Activated CD4-positive, alpha-beta memory T cell treated with anti-CD3 and anti-CD28 coated beads, Interleukin-2, amount 10 ng/mL, durations not matched to agents 7 days and 5 days (primary cell): ENCODE measurements at regions not wholly inside any gene's neighbourhood (a gene's known extent, or its start where the extent isn't known, plus 50 kb on each side); places are given as distances from the start of the nearest gene placed in this dataset.
A peak's percentile ranks its signal among the peaks of the same experiment; 100 is the strongest.

Experiments
- CTCF ChIA-PET: fragments of 350-600 bp; sonication (Branson Sonifier 250); formaldehyde crosslinking; loops from one replicate; lab custom pipeline; 2021; ENCODE audit warnings: antibody characterized with exemption, inconsistent platforms; lab: Charles Lee
- POLR2A ChIA-PET: fragments of 350-600 bp; sonication (Branson Sonifier 250); formaldehyde crosslinking; loops from one replicate; lab custom pipeline; 2021; ENCODE audit warnings: antibody characterized with exemption; lab: Charles Lee
- DNase-seq: peaks from one replicate; pipeline ENCODE4 v3.0.0-alpha.2; 2020
- H3K27ac Mint-ChIP-seq: one replicate; pipeline ENCODE4 v1.8.0; 2021; ENCODE audit warnings: mild to moderate bottlenecking, mixed read lengths
- H3K27me3 Mint-ChIP-seq: one replicate; pipeline ENCODE4 v1.8.0; 2021; ENCODE audit warnings: mixed read lengths
- H3K36me3 Mint-ChIP-seq: one replicate; pipeline ENCODE4 v1.8.0; 2021; ENCODE audit warnings: low read depth, mixed read lengths
- H3K4me1 Mint-ChIP-seq: one replicate; pipeline ENCODE4 v1.8.0; 2021; ENCODE audit warnings: mixed read lengths
- H3K4me3 Mint-ChIP-seq: one replicate; pipeline ENCODE4 v1.8.0; 2021; ENCODE audit warnings: mild to moderate bottlenecking, mixed read lengths
- H3K9me3 Mint-ChIP-seq: one replicate; pipeline ENCODE4 v1.8.0; 2021; ENCODE audit warnings: mixed read lengths

DNA sequence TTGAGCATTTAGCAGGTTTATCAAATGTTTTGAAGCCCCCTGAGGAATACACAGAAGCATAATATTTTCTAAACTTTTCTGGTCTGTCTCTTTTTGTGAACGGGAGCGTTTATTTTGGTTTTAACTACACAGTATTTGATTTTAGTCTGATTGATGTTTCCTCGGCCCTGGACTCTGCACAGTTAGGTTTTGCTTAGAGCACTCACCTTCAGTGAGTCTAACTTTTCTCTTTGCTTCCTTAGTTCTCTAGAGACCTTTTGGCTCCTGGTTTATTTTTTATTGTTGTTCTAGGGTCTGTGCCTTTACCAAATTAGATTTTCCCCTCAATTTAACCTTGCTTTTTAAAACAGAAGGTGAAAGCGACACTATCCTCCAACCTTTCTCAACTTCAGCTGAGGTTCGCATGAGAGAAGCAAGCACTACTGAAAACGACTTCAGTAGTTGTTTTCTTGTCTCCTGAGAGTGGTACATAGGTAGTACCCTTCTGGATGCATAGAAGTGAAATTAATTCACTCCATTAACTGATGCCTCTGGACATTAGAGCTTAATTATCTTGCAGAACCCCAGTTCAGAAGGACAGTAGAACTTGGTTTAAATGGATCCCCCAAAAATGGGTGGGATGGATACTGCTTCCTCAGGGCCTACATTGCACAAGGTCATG, 166.7 kb upstream of the ELL2 start:
- Mint-ChIP-seq H3K4me1 (no peaks in the 10 kb centered on the region), H3K9me3 (no peaks in the 10 kb centered on the region), H3K36me3 (no peaks in the 10 kb centered on the region), H3K27ac (no peak overlapping the region), H3K27me3 (peaks cover 6% of the 10 kb centered on the region), H3K4me3 (no peak overlapping the region)
- POLR2A ChIA-PET, result no interaction called here
- CTCF ChIA-PET, result no interaction called here
- DNase-seq, result no peak

DNA sequence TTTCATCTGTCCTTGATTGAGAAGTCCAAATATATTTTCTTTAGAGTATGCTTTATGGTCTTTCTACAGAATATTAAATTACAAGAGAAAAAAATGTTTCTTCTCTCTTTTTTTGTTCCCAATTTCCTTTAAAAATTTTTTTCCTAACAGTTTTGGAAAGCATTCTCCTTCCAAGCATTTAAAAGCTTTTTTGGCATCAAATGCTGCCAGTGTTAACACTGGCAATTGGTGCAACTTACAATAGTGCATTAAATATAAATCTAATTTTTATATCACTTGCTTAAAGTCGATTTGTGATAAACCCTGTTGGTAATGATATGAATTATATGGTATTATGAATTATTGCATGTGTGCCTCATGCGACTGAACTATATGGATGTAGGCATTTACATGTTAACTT, 165.9 kb upstream of the ELL2 start:
- Mint-ChIP-seq H3K27me3 (peaks cover 6% of the 10 kb centered on the region), H3K4me1 (no peaks in the 10 kb centered on the region), H3K9me3 (no peaks in the 10 kb centered on the region), H3K4me3 (no peak overlapping the region), H3K27ac (no peak overlapping the region), H3K36me3 (no peaks in the 10 kb centered on the region)
- POLR2A ChIA-PET, result no interaction called here
- CTCF ChIA-PET, result no interaction called here
- no peak for DNase-seq

DNA sequence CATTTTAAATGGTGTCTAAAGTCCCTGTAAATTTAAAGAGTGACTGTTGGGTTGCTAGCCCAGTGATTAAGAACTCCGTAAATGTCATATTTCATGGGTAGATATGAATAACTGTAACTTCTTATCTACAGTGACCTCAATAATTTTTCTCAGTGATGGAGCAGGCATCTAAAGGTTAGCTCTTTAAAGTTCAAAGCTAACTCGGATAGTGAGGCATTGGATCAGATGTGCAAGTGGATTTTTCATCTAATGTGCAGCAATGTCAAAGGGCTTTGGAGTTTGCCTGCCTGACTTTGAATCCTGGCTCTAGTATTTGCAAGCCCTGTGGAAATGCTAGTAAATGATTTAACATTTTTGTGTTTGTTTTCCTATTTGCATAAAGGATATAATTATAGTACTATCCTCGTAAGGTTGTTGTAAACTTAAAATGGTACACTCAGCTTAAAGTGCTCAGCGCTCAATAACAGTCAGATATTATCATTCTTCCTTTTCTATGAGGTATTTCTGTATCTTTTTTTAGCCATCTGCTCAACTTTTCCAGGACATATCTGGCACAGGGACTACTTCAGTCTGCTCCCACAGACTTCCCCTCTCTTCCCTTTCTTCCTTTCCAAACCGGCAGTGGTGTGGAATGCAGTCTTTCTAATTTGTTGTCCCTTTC, 163.7 kb upstream of the ELL2 start:
- no peak overlapping the region for H3K4me3 Mint-ChIP-seq
- no peaks in the 10 kb centered on the region for H3K4me1 Mint-ChIP-seq
- H3K9me3 Mint-ChIP-seq, result no peaks in the 10 kb centered on the region
- peaks cover 6% of the 10 kb centered on the region for H3K27me3 Mint-ChIP-seq
- ChIA-PET CTCF (no interaction called here), POLR2A (no interaction called here)
- H3K36me3 Mint-ChIP-seq, result no peaks in the 10 kb centered on the region
- DNase-seq, result no peak
- H3K27ac Mint-ChIP-seq, result no peak overlapping the region

DNA sequence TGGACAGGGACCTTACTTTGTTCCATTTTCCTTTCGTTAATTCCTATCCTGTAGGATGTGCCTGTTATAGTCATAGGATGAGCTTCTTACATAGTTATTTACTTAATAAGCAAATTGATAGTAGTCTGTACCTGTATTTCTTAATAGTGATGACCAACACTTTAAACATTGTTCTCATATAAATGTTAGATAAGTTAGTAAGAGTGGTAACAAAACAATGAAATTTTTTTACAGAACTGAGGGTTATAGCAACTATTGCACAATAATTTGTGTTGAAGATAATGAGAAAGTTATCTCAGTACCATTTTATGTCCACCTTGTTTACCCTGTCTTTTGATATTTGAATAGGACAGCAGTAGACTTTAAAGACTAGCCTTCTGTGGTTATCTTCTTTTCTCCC, 162.9 kb upstream of the ELL2 start:
- ChIA-PET POLR2A (no interaction called here), CTCF (no interaction called here)
- H3K4me3 Mint-ChIP-seq, result no peak overlapping the region
- DNase-seq, result no peak
- H3K27me3 Mint-ChIP-seq, result peaks cover 6% of the 10 kb centered on the region
- no peak overlapping the region for H3K27ac Mint-ChIP-seq
- no peaks in the 10 kb centered on the region for H3K9me3 Mint-ChIP-seq
- H3K36me3 Mint-ChIP-seq, result no peaks in the 10 kb centered on the region
- no peaks in the 10 kb centered on the region for H3K4me1 Mint-ChIP-seq

DNA sequence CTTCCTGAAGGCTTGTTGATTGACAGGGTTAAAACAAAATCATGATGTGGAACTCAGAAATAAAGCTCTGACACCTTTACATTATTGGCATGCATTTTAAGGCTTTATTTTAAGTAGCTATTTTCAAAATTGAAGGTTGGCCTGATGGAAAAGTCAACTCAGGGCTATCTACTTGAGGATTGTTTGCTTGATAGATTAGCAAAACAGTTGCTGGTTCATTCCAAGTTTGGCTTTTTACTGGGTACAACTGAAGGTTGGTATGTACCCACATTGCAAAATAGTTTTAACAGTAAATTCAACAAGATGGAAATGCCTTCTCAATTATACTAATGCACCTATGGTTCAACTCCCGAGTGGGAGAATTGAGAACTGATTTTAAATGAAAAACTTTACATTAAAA, 161.8 kb upstream of the ELL2 start:
- Mint-ChIP-seq H3K27me3 (peaks cover 6% of the 10 kb centered on the region), H3K4me1 (no peaks in the 10 kb centered on the region), H3K9me3 (no peaks in the 10 kb centered on the region), H3K27ac (no peak overlapping the region), H3K4me3 (no peak overlapping the region), H3K36me3 (no peaks in the 10 kb centered on the region)
- ChIA-PET POLR2A (no interaction called here), CTCF (no interaction called here)
- DNase-seq, result no peak

DNA sequence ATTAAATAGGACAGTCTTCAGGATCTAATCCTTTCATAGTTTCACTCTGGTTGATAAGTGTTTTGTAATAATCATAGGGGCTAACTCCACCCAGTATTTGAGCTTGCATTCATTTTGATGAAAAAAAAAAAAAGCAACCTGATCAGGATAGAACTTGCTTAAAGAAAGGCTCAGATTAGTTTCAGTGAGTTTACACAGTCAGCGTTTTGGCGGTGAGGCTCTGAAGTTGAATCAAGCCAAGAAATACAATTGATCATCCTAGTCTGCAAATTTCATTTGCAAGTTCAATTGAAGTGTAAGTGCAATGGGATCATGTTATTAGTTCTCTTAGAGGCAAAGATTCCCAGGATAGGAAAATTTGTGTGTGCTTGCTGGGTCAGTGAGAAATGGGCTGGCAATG, 159.7 kb upstream of the ELL2 start:
- no peaks in the 10 kb centered on the region for H3K9me3 Mint-ChIP-seq
- DNase-seq, result no peak
- peaks cover 6% of the 10 kb centered on the region for H3K27me3 Mint-ChIP-seq
- no peaks in the 10 kb centered on the region for H3K36me3 Mint-ChIP-seq
- no peak overlapping the region for H3K4me3 Mint-ChIP-seq
- no peaks in the 10 kb centered on the region for H3K4me1 Mint-ChIP-seq
- CTCF ChIA-PET, result interaction anchor here (0.7 kb wide), 1 partner anchor 213 kb away, joined by 3 read pairs; no protein-coding TSS in a partner anchor
- H3K27ac Mint-ChIP-seq, result no peak overlapping the region
- POLR2A ChIA-PET, result no interaction called here

DNA sequence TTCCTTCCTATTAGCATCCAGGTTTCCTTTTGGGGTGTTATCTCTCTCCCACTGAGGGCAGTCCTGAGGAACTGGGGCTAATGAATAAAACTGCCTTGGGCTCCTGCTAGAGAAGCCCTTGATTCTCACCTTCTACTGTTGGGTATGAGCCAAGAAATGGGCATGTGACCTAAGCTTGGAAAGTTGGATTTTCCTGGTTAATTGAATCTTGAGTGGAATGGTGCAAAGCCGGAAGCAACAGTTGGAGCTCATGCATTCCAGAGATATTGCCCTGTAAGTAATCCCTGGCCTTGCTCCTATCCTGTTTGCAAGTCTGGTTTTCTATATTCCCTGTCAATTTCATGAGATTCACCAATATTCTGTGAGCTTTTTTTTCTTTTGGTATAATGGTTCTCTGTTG, 158.5 kb upstream of the ELL2 start:
- H3K4me1 Mint-ChIP-seq, result peaks cover 8% of the 10 kb centered on the region
- no peaks in the 10 kb centered on the region for H3K36me3 Mint-ChIP-seq
- no peak overlapping the region for H3K4me3 Mint-ChIP-seq
- H3K27ac Mint-ChIP-seq, result no peak overlapping the region
- POLR2A ChIA-PET, result no interaction called here
- no peaks in the 10 kb centered on the region for H3K9me3 Mint-ChIP-seq
- peaks cover 2% of the 10 kb centered on the region for H3K27me3 Mint-ChIP-seq
- CTCF ChIA-PET, result no interaction called here
- DNase-seq, result no peak

DNA sequence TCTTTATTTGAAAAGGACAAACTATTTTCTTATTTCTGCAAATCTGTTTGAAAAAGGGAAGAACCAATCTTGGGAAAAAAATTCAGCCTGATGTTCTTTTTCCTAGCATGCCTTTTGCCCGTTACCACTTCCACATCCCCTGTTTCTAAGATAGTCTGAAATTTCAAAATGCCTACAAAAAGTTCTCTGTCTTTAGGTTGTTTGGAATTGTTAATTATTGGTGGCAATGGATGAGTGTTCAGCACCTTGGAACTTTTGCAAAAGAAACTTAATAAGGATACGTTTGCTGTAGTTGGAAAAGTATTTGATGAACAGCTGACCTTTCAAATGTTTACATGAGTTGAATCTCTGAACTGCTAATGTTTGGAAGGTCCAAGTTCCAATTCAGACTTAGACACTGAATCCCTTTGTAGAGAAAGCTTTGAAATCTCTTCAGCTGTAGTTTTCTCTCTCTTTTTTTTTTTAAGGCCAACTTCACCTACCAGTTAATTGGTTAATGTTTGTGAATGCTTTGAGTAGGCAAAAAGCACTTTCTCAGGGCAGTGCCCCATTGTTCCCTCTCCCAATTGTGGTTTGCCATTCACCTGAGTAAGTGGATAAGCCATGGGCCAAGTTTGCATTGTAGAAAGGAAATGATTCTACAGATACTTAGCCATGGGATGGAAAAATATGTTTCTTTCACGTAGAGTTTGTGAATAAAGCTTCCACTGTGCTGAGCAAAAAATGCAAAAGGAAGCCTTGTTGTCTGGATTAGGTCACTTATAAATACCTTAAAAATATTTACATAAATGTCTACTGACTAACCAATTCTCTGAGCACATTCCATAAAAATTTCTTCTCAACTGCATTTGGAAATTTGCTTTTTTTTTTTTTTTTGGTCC, 156.4 kb upstream of the ELL2 start:
- Mint-ChIP-seq H3K9me3 (no peaks in the 10 kb centered on the region), H3K4me3 (no peak overlapping the region), H3K36me3 (no peaks in the 10 kb centered on the region), H3K27me3 (no peaks in the 10 kb centered on the region), H3K27ac (no peak overlapping the region), H3K4me1 (peaks cover 28% of the 10 kb centered on the region)
- CTCF ChIA-PET, result interaction anchor here (0.6 kb wide), 1 partner anchor 407 kb away, joined by 3 read pairs; no protein-coding TSS in a partner anchor
- no peak for DNase-seq
- POLR2A ChIA-PET, result interaction anchor here (0.8 kb wide), 1 partner anchor 397 kb away, joined by 6 read pairs; no protein-coding TSS in a partner anchor

DNA sequence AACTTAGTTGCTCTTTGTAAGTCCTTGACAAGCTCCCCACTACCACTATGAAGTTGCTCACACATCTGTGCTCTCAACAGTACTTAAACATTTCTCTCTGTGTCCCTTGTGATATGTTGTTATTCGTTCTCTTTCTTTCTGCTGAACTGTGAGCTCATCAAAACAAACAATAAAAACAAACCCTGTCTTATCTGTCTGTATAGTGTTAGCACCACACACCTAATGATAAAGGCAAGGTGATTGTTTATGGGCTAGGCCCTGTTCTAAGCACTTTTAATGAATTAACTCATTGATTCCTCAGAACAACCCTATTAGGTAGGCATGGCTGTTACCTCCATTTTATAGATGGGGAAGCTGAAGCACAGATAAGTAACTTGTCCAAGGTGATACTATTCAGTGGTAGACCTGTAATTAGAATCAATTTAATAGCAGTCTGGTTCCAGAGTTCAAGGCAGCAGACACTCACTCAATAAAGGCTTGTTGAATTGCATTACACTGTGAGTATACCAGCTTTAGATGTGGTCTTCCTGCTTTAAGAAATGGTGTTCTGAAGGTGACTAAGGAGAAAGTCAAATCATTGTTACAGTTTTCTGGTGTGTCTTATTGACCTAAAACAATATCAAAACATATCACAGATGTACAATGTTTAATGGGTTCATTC, 153.6 kb upstream of the ELL2 start:
- DNase-seq, result no peak
- Mint-ChIP-seq H3K4me1 (peaks cover 43% of the 10 kb centered on the region), H3K27ac (peak overlapping the region; percentile 32), H3K4me3 (no peak overlapping the region), H3K9me3 (no peaks in the 10 kb centered on the region), H3K27me3 (no peaks in the 10 kb centered on the region), H3K36me3 (no peaks in the 10 kb centered on the region)
- POLR2A ChIA-PET, result no interaction called here
- CTCF ChIA-PET, result interaction anchor here (1.3 kb wide), 1 partner anchor 221 kb away, joined by 6 read pairs; no protein-coding TSS in a partner anchor

DNA sequence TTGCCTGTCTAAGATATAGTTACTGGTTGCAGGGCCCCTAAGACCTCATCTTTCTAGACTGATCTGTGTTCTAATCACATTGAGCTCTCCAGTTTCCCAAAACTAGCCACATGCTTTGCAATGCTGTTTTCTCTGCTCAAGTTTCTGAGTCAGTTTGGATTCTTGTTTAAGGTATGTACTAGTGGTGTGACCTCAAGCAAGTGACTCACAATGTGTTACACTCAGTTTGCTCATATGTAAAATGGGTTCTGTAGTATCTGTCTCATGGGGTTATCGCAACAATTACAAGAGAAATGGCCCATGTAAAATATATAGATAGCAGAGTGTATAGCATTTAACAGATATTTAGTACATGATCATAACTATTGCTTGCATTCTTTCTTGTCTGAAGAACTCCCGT, 153.1 kb upstream of the ELL2 start:
- ChIA-PET CTCF (interaction anchor here (1.3 kb wide), 1 partner anchor 221 kb away, joined by 6 read pairs; no protein-coding TSS in a partner anchor), POLR2A (no interaction called here)
- Mint-ChIP-seq H3K36me3 (no peaks in the 10 kb centered on the region), H3K27me3 (no peaks in the 10 kb centered on the region), H3K4me3 (no peak overlapping the region), H3K4me1 (peaks cover 48% of the 10 kb centered on the region), H3K27ac (peak overlapping the region; percentile 6), H3K9me3 (no peaks in the 10 kb centered on the region)
- no peak for DNase-seq

DNA sequence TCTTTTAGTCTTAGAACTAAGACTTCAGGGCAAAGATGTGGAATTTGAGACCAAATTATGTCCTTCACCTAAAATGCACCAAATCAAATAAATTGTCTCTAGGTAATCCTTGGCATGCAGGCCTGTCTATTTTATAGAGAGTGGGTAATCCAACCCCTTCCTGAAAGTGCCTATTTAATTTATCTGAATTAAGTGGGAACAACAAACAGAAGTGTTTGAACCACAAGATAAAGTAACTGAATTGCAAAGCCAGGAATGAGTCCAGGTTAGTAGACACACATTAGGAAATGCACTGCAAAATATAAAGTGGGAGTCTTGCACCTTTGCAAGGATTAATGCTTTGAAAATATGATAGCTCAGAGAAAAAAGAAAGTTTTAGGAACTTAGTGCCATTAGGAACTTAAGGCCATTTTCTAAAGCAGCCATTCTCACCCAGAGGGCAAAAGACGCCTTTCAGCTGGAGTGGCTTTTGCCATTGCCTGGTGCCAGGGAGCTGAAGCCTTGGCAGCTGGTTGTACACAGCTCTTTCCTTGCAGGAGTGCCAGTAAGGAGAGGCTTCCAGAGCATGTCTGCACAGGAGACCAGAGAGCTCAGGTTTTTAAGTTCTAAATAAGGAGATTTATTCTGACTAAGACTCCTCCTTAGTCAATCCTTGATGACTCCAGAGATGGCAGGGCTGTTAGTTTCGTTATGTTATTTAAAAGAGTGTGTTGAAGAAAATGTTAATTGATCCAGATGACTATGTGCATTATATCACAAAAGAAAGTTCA, 151.7 kb upstream of the ELL2 start:
- POLR2A ChIA-PET, result no interaction called here
- H3K4me3 Mint-ChIP-seq, result no peak overlapping the region
- H3K9me3 Mint-ChIP-seq, result no peaks in the 10 kb centered on the region
- H3K4me1 Mint-ChIP-seq, result peaks cover 52% of the 10 kb centered on the region
- peaks cover 2% of the 10 kb centered on the region for H3K36me3 Mint-ChIP-seq
- no peak for DNase-seq
- CTCF ChIA-PET, result interaction anchor here (0.8 kb wide), 1 partner anchor 16 kb away, joined by 3 read pairs; no protein-coding TSS in a partner anchor
- H3K27ac Mint-ChIP-seq, result peak overlapping the region; percentile 37
- H3K27me3 Mint-ChIP-seq, result no peaks in the 10 kb centered on the region

DNA sequence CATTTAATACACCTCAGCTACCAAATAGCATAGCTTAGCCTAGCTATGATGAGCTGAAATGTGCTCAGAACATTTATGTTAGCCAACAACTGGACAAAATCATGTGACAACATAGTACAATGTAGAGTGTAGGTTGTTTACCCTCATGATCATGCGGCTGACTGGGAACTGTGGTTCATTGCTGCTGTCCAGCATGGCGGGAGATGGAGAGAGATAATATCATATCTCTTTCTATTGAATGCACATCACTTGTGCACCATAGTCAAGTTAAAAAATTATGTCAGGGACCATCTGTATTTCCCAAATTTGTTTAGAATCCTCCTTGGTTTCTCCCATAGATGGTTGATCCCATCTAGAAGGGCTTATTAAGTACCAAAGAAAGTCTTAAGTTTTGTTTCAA, 151.1 kb upstream of the ELL2 start:
- H3K27me3 Mint-ChIP-seq, result no peaks in the 10 kb centered on the region
- ChIA-PET CTCF (no interaction called here), POLR2A (no interaction called here)
- peaks cover 2% of the 10 kb centered on the region for H3K36me3 Mint-ChIP-seq
- no peak overlapping the region for H3K4me3 Mint-ChIP-seq
- no peaks in the 10 kb centered on the region for H3K9me3 Mint-ChIP-seq
- no peak for DNase-seq
- H3K27ac Mint-ChIP-seq, result no peak overlapping the region
- H3K4me1 Mint-ChIP-seq, result peaks cover 52% of the 10 kb centered on the region
